H1 (cell line): ENCODE measurements at regions not wholly inside any gene's neighbourhood (a gene's known extent, or its start where the extent isn't known, plus 50 kb on each side); places are given as distances from the start of the nearest gene placed in this dataset.

ENCODE experiments used
- ATF2 ChIP-seq: IDR thresholded peaks from 2 replicates; pipeline ENCODE4 v1.6.1; 2012; ENCODE audit warnings: low read length, inconsistent platforms
- CHD7 ChIP-seq: fragments of 300-600 bp; sonication (generic); IDR thresholded peaks from 2 replicates; pipeline ENCODE4 v1.7.1; 2012; ENCODE audit warnings: low read length, moderate library complexity, mild to moderate bottlenecking, inconsistent platforms; ENCODE audit not compliant: insufficient replicate concordance
- E2F6 ChIP-seq: IDR thresholded peaks from 2 replicates; pipeline ENCODE4 v1.6.1; 2012; ENCODE audit warnings: inconsistent platforms
- EGR1 ChIP-seq: IDR thresholded peaks from 2 replicates; pipeline ENCODE4 v1.6.1; 2011; ENCODE audit warnings: low read depth, low read length, borderline replicate concordance
- GABPA ChIP-seq: IDR thresholded peaks from 2 replicates; pipeline ENCODE4 v1.6.1; 2011; ENCODE audit warnings: mild to moderate bottlenecking, low read length, moderate library complexity, borderline replicate concordance; ENCODE audit not compliant: insufficient read depth
- JUND ChIP-seq: IDR thresholded peaks from 2 replicates; pipeline ENCODE4 v1.6.1; 2011; ENCODE audit warnings: mild to moderate bottlenecking, improper control_type of control experiment, low read length
- POU5F1 ChIP-seq: IDR thresholded peaks from 2 replicates; pipeline ENCODE4 v1.6.1; 2011; ENCODE audit warnings: low read depth, mild to moderate bottlenecking, low read length, moderate library complexity
- RBBP5 ChIP-seq: IDR thresholded peaks from 2 replicates; pipeline ENCODE4 v1.7.1; 2012; ENCODE audit warnings: low read depth, mild to moderate bottlenecking, inconsistent platforms, low read length, moderate library complexity, borderline replicate concordance
- SP4 ChIP-seq: IDR thresholded peaks from 2 replicates; pipeline ENCODE4 v1.6.1; 2012; ENCODE audit warnings: low read length, inconsistent platforms
- TBP ChIP-seq: IDR thresholded peaks from 2 replicates; pipeline ENCODE4 v1.6.1; 2011; ENCODE audit warnings: low read depth, low read length, improper control_type of control experiment

GRCh38 chr6:154582696-154583095 is 72.2 kb upstream of the CNKSR3 start (continued):
- no peak for TF ChIP-seq CHD7
- no peak for TF ChIP-seq POU5F1
- TF ChIP-seq TBP: no peak
- no peak for TF ChIP-seq SP4
- TF ChIP-seq RBBP5: no peak
- no peak for TF ChIP-seq ATF2
- no peak for TF ChIP-seq GABPA
- no peak for TF ChIP-seq E2F6
- TF ChIP-seq EGR1: no peak
- TF ChIP-seq JUND: no peak
